Activated naive CD8-positive, alpha-beta T cell treated with anti-CD3 and anti-CD28 coated beads, Interleukin-2, amount 10 ng/mL, durations not matched to agents 7 days and 5 days (primary cell): ENCODE measurements at regions not wholly inside any gene's neighbourhood (a gene's known extent, or its start where the extent isn't known, plus 50 kb on each side); places are given as distances from the start of the nearest gene placed in this dataset.

Experiments used
- ATAC-seq: fragments of 150-1000 bp; cut with Tn5 transposase; one replicate; pipeline ENCODE4 v1.10.0; 2021; ENCODE audit warnings: low read depth, moderate library complexity
- POLR2A ChIA-PET: fragments of 350-600 bp; sonication (Branson Sonifier 250); formaldehyde crosslinking; loops from one replicate; lab custom pipeline; 2021; ENCODE audit warnings: antibody characterized with exemption; lab: Charles Lee
- DNase-seq: peaks from one replicate; pipeline ENCODE4 v3.0.0; 2021
- H3K27ac Mint-ChIP-seq: one replicate; pipeline ENCODE4 v1.8.0; 2022; ENCODE audit warnings: mild to moderate bottlenecking, mixed read lengths
- H3K27me3 Mint-ChIP-seq: one replicate; pipeline ENCODE4 v1.8.0; 2022; ENCODE audit warnings: mild to moderate bottlenecking, moderate library complexity, mixed read lengths
- H3K36me3 Mint-ChIP-seq: one replicate; pipeline ENCODE4 v1.8.0; 2021; ENCODE audit warnings: mild to moderate bottlenecking, mixed read lengths
- H3K4me1 Mint-ChIP-seq: one replicate; pipeline ENCODE4 v1.8.0; 2021; ENCODE audit warnings: mixed read lengths
- H3K4me3 Mint-ChIP-seq: one replicate; pipeline ENCODE4 v1.8.0; 2022; ENCODE audit warnings: mild to moderate bottlenecking, moderate library complexity, mixed read lengths
- H3K9me3 Mint-ChIP-seq: one replicate; pipeline ENCODE4 v1.8.0; 2021; ENCODE audit warnings: mixed read lengths

DNA sequence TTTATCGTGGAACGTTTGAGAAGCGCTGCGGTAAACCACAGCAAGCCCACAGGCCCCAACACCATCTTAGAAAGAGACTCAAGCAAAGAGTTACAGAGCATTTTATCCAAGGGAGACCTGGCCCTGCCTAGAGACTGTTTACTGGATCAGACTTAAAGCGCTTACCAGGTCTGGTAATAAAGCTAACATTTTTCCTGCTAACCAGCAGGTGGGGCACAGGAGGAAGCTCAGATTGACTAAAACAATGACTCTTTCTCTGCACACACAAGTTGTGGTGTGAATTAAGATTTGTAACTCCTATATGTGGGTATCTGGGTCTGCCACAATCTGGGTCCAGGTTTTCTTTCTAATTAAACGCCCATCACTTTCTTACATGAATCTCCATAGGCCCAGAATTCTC, 136.5 kb upstream of the ETS2 start:
- POLR2A ChIA-PET: no interaction called here
- no peaks in the 10 kb centered on the region for H3K4me1 Mint-ChIP-seq
- H3K4me3 Mint-ChIP-seq: no peak overlapping the region
- no peak overlapping the region for H3K27ac Mint-ChIP-seq
- no peaks in the 10 kb centered on the region for H3K9me3 Mint-ChIP-seq
- no peak for DNase-seq
- H3K36me3 Mint-ChIP-seq: no peaks in the 10 kb centered on the region
- no peak for ATAC-seq
- H3K27me3 Mint-ChIP-seq: peaks cover 7% of the 10 kb centered on the region

GRCh38 chr21:38670861-38671260, 134.9 kb upstream of the ETS2 start:
- H3K36me3 Mint-ChIP-seq: no peaks in the 10 kb centered on the region
- no peak overlapping the region for H3K27ac Mint-ChIP-seq
- peaks cover 7% of the 10 kb centered on the region for H3K27me3 Mint-ChIP-seq
- POLR2A ChIA-PET: no interaction called here
- DNase-seq (no peak), ATAC-seq (no peak)
- H3K4me1 Mint-ChIP-seq: no peaks in the 10 kb centered on the region
- H3K9me3 Mint-ChIP-seq: no peaks in the 10 kb centered on the region
- no peak overlapping the region for H3K4me3 Mint-ChIP-seq

DNA sequence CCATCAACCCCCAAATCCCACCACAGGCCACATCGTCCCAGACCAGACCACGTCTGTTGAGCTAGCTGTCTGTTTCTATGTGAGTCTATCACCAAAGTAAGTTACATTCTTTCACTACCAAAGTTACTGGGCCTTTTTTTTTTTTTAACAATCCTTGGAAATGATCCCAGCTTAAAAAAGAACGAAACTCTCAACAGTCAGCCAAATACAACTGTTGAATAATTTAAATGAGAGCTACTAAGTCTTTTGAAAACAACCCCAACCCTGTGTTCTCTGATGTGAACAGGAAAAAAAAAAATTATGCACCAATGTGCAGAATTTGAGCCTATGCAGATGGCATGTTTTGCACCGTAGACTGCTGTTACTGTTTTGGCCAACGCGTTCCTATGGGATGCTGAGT, 134.0 kb upstream of the ETS2 start:
- ATAC-seq: no peak
- POLR2A ChIA-PET: no interaction called here
- Mint-ChIP-seq H3K9me3 (no peaks in the 10 kb centered on the region), H3K36me3 (no peaks in the 10 kb centered on the region), H3K4me1 (no peaks in the 10 kb centered on the region), H3K27ac (no peak overlapping the region), H3K27me3 (peaks cover 10% of the 10 kb centered on the region), H3K4me3 (no peak overlapping the region)
- no peak for DNase-seq

- Mint-ChIP-seq H3K27ac (no peak overlapping the region), H3K36me3 (no peaks in the 10 kb centered on the region), H3K27me3 (peaks cover 10% of the 10 kb centered on the region), H3K9me3 (no peaks in the 10 kb centered on the region), H3K4me1 (peaks cover 4% of the 10 kb centered on the region), H3K4me3 (no peak overlapping the region)
- POLR2A ChIA-PET: no interaction called here
- DNase-seq (no peak), ATAC-seq (no peak)
These were observed 130.4 kb upstream of the ETS2 start for GRCh38 chr21:38675182-38675824.

DNA sequence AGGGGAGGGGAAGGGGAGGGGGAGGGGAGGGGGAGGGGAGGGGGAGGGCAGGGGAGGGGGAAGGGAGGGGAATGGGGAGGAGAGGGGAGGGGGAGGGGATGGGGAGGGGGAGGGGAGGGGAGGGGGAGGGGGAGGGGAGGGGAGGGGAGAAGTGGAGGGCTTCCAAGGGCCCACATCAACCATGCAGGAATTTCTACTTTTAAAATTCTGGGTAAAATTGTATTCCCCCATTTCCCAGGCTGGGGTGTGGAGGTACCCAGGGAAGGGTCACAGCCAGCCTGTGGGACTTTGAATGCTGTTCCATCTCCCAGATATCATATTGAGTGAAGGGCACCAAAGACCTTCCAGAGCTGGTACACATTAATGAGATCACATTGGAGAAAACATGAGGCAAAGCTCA, 126.9 kb upstream of the ETS2 start:
- H3K27me3 Mint-ChIP-seq: peaks cover 14% of the 10 kb centered on the region
- H3K36me3 Mint-ChIP-seq: no peaks in the 10 kb centered on the region
- ATAC-seq: no peak
- peaks cover 4% of the 10 kb centered on the region for H3K4me1 Mint-ChIP-seq
- POLR2A ChIA-PET: no interaction called here
- no peak for DNase-seq
- H3K4me3 Mint-ChIP-seq: no peak overlapping the region
- no peak overlapping the region for H3K27ac Mint-ChIP-seq
- peaks cover 2% of the 10 kb centered on the region for H3K9me3 Mint-ChIP-seq

DNA sequence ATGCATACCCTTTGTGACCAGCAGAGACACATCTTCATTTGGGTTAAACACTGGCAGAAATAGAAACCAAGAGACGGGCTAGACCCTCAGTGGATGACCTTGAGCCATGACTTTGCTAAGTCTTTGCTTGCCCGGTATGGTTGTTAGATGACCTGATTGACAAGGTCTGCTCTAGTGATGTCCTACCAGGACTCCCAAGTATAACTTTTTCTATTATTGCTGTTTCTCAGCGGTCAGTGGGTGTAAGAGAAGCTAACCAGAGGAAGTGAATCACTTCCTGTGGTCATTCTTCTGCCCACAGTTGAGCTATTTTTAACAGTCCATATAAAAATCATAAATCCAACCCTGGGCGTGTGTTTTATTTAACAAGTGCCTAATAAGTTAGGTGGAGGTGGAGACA, 126.2 kb upstream of the ETS2 start:
- Mint-ChIP-seq H3K27me3 (peaks cover 14% of the 10 kb centered on the region), H3K4me1 (peaks cover 4% of the 10 kb centered on the region), H3K36me3 (no peaks in the 10 kb centered on the region), H3K9me3 (peaks cover 2% of the 10 kb centered on the region), H3K4me3 (no peak overlapping the region), H3K27ac (no peak overlapping the region)
- no peak for DNase-seq
- no peak for ATAC-seq
- POLR2A ChIA-PET: no interaction called here

- no peak for DNase-seq
- H3K4me3 Mint-ChIP-seq: no peak overlapping the region
- POLR2A ChIA-PET: no interaction called here
- no peak for ATAC-seq
- peaks cover 2% of the 10 kb centered on the region for H3K9me3 Mint-ChIP-seq
- no peak overlapping the region for H3K27ac Mint-ChIP-seq
- peaks cover 12% of the 10 kb centered on the region for H3K27me3 Mint-ChIP-seq
- H3K36me3 Mint-ChIP-seq: no peaks in the 10 kb centered on the region
- H3K4me1 Mint-ChIP-seq: peaks cover 4% of the 10 kb centered on the region
These were observed 125.3 kb upstream of the ETS2 start for GRCh38 chr21:38680401-38680800.

DNA sequence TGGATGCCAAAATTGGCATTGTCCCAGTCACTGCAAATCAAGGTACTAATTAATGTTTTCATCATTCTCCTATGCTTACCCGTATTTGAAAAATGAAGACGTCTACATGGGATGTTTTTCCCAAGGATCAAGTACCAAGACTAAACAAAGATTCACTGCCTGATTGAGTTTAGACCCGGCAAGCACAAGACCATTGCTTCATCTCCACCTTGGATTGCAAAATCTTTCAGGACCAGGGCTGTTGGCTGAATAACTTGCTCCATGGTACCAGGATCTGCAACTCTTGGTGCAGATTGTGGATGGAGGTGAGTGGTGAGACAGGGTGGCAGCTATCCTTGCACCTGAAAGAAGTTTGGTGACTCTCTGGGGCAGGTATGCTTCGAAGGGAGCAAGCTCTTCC, 122.5 kb upstream of the ETS2 start:
- DNase-seq (no peak), ATAC-seq (no peak)
- Mint-ChIP-seq H3K27ac (no peak overlapping the region), H3K36me3 (no peaks in the 10 kb centered on the region), H3K27me3 (peaks cover 16% of the 10 kb centered on the region), H3K9me3 (peaks cover 2% of the 10 kb centered on the region), H3K4me1 (peaks cover 4% of the 10 kb centered on the region), H3K4me3 (no peak overlapping the region)
- POLR2A ChIA-PET: no interaction called here

- no peaks in the 10 kb centered on the region for H3K4me1 Mint-ChIP-seq
- no peak overlapping the region for H3K4me3 Mint-ChIP-seq
- POLR2A ChIA-PET: no interaction called here
- H3K27me3 Mint-ChIP-seq: peaks cover 19% of the 10 kb centered on the region
- no peaks in the 10 kb centered on the region for H3K36me3 Mint-ChIP-seq
- ATAC-seq: no peak
- no peak for DNase-seq
- no peaks in the 10 kb centered on the region for H3K9me3 Mint-ChIP-seq
- H3K27ac Mint-ChIP-seq: no peak overlapping the region
These were observed 117.7 kb upstream of the ETS2 start for GRCh38 chr21:38688068-38688467.

GRCh38 chr21:38691631-38692030, 114.1 kb upstream of the ETS2 start:
- POLR2A ChIA-PET: no interaction called here
- Mint-ChIP-seq H3K27me3 (peaks cover 26% of the 10 kb centered on the region), H3K4me1 (no peaks in the 10 kb centered on the region), H3K9me3 (no peaks in the 10 kb centered on the region), H3K36me3 (no peaks in the 10 kb centered on the region), H3K4me3 (no peak overlapping the region), H3K27ac (no peak overlapping the region)
- DNase-seq: no peak
- ATAC-seq: no peak

GRCh38 chr21:38696579-38696978, 109.2 kb upstream of the ETS2 start:
- H3K36me3 Mint-ChIP-seq: no peaks in the 10 kb centered on the region
- H3K4me1 Mint-ChIP-seq: no peaks in the 10 kb centered on the region
- peaks cover 17% of the 10 kb centered on the region for H3K27me3 Mint-ChIP-seq
- POLR2A ChIA-PET: no interaction called here
- H3K27ac Mint-ChIP-seq: no peak overlapping the region
- ATAC-seq (no peak), DNase-seq (no peak)
- H3K9me3 Mint-ChIP-seq: no peaks in the 10 kb centered on the region
- H3K4me3 Mint-ChIP-seq: no peak overlapping the region

- H3K27me3 Mint-ChIP-seq: peaks cover 13% of the 10 kb centered on the region
- DNase-seq (no peak), ATAC-seq (no peak)
- H3K9me3 Mint-ChIP-seq: no peaks in the 10 kb centered on the region
- POLR2A ChIA-PET: no interaction called here
- no peaks in the 10 kb centered on the region for H3K4me1 Mint-ChIP-seq
- no peaks in the 10 kb centered on the region for H3K36me3 Mint-ChIP-seq
- no peak overlapping the region for H3K4me3 Mint-ChIP-seq
- H3K27ac Mint-ChIP-seq: no peak overlapping the region
These were observed 106.7 kb upstream of the ETS2 start for GRCh38 chr21:38699048-38699447.

DNA sequence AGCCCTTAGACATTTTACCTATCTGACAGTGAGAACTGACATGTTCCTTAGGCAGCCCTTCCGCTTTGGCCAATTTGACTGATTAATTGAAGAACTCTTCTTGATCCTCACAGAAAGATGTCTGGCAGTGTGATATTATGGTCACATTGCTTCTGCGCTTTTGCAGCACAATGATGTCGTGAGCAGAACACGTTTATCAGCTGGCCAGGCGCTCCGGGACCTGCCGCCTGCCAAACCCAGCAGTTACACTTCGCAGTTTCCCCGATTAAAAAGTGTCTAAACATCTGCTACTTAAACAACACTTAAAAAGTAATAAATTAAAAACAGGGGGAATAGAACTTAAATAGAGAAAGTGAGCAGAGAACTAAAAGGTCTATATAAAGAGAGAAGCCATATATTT, 103.5 kb upstream of the ETS2 start:
- no peak overlapping the region for H3K4me3 Mint-ChIP-seq
- H3K27me3 Mint-ChIP-seq: peaks cover 16% of the 10 kb centered on the region
- no peak for DNase-seq
- no peak for ATAC-seq
- POLR2A ChIA-PET: no interaction called here
- H3K4me1 Mint-ChIP-seq: no peaks in the 10 kb centered on the region
- H3K27ac Mint-ChIP-seq: no peak overlapping the region
- H3K9me3 Mint-ChIP-seq: no peaks in the 10 kb centered on the region
- H3K36me3 Mint-ChIP-seq: no peaks in the 10 kb centered on the region

DNA sequence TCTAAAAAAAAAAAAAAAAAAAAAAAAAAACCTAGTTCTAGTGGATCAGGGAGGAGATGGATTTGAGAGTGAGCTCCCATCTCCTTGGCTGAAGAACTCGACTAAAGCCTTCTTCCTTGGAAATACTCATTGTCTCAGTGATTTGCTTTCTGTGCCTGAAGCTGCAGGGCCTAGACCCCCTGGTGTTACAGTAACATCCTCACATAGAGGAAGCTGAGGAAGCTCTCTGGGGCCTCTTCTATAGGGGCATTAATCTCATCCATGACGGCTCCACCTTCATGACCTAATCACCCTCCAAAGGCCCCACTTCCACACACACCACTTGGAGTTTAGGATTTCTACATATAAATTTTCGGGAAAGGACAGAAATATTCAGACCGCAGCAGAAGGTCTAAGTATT, 95.9 kb upstream of the ETS2 start:
- Mint-ChIP-seq H3K27me3 (peaks cover 11% of the 10 kb centered on the region), H3K4me3 (no peak overlapping the region), H3K27ac (no peak overlapping the region), H3K4me1 (no peaks in the 10 kb centered on the region), H3K36me3 (no peaks in the 10 kb centered on the region), H3K9me3 (no peaks in the 10 kb centered on the region)
- POLR2A ChIA-PET: no interaction called here
- ATAC-seq (no peak), DNase-seq (no peak)

- POLR2A ChIA-PET: no interaction called here
- H3K4me1 Mint-ChIP-seq: no peaks in the 10 kb centered on the region
These were observed 93.7 kb upstream of the ETS2 start for GRCh38 chr21:38712071-38712470.

More at GRCh38 chr21:38712071-38712470, 93.7 kb upstream of the ETS2 start:
- Mint-ChIP-seq H3K27ac (no peak overlapping the region), H3K4me3 (no peak overlapping the region), H3K36me3 (no peaks in the 10 kb centered on the region), H3K9me3 (no peaks in the 10 kb centered on the region), H3K27me3 (peaks cover 8% of the 10 kb centered on the region)
- DNase-seq: no peak
- no peak for ATAC-seq
